K562 (cell line): ENCODE measurements at regions not wholly inside any gene's neighbourhood (a gene's known extent, or its start where the extent isn't known, plus 50 kb on each side); places are given as distances from the start of the nearest gene placed in this dataset.

Source experiments
- ATF3 ChIP-seq, 2 experiments: fragments of 450-650 bp in 1 of 2; sonication (generic) in 1 of 2; formaldehyde crosslinking in 1 of 2; IDR thresholded peaks in 1 of 2; conservative IDR thresholded peaks in 1 of 2; 2 replicates each; pipeline versions ENCODE4 v1.6.1 to v1.8.1; 2016 to 2023; ENCODE audit warnings: mild to moderate bottlenecking in 2 of 2, moderate library complexity in 2 of 2, inconsistent platforms in 1 of 2, missing genetic modification reagents in 1 of 2
- CCNT2 ChIP-seq: IDR thresholded peaks from 2 replicates; pipeline ENCODE4 v1.6.1; 2011; ENCODE audit warnings: borderline replicate concordance, low read depth, mild to moderate bottlenecking, moderate library complexity, mixed read lengths, low read length; ENCODE audit not compliant: insufficient read length; ENCODE audit errors: extremely low read depth
- CTCF ChIP-seq, 3 experiments: IDR thresholded peaks in 2 of 3; conservative IDR thresholded peaks in 1 of 3; 2 replicates each; pipeline ENCODE4 v1.5.1; 2011 to 2012; ENCODE audit warnings: low read length in 3 of 3, mild to moderate bottlenecking in 3 of 3, control low read depth in 2 of 3, improper control_type of control experiment in 1 of 3, inconsistent platforms in 1 of 3, low read depth in 1 of 3, mixed read lengths in 1 of 3, moderate library complexity in 1 of 3; ENCODE audit not compliant: insufficient read depth in 2 of 3
- POLR2AphosphoS5 ChIP-seq: IDR thresholded peaks from 2 replicates; pipeline ENCODE4 v1.6.1; 2011; ENCODE audit warnings: mild to moderate bottlenecking, low read depth, low read length, moderate library complexity; ENCODE audit not compliant: control insufficient read depth, insufficient read depth
- RERE ChIP-seq: sonication (generic); formaldehyde crosslinking; IDR thresholded peaks from 2 replicates; pipeline ENCODE4 v1.8.0; 2023; ENCODE audit warnings: missing genetic modification reagents, mild to moderate bottlenecking, borderline replicate concordance
- TAF15 ChIP-seq: fragments of 200-400 bp; formaldehyde crosslinking; IDR thresholded peaks from 2 replicates; pipeline ENCODE4 v1.6.1; 2017; ENCODE audit warnings: mild to moderate bottlenecking, low read depth, low read length, moderate library complexity
- ZMIZ1 ChIP-seq, 2 experiments: fragments of 150-350 bp in 1 of 2; IDR thresholded peaks; 2 replicates each; pipeline ENCODE4 v1.6.1; 2012 to 2016; ENCODE audit warnings: low read depth in 2 of 2, low read length in 2 of 2, mild to moderate bottlenecking in 1 of 2, moderate library complexity in 1 of 2
- ZNF232 ChIP-seq: sonication (generic); formaldehyde crosslinking; IDR thresholded peaks from 2 replicates; pipeline ENCODE4 v1.8.0; 2022; ENCODE audit warnings: mild to moderate bottlenecking, missing genetic modification reagents
- ZNF398 ChIP-seq: fragments of 250-450 bp; sonication (Bioruptor Pico); IDR thresholded peaks from 2 replicates; pipeline ENCODE4 v1.8.0; 2021; ENCODE audit warnings: moderate library complexity, mild to moderate bottlenecking, inconsistent platforms

GRCh38 chr2:54042897-54043620, 72.3 kb upstream of the PSME4 start:
- no peak for TF ChIP-seq CCNT2
- no peak for TF ChIP-seq ZNF232
- TF ChIP-seq TAF15, result no peak
- TF ChIP-seq ZNF398, result no peak
- TF ChIP-seq ZMIZ1 (IDR thresholded peaks at IDR 0.05; ENCODE audit: low read depth in 2 of 2, low read length in 2 of 2), result no peak
- no peak for TF ChIP-seq CTCF (IDR thresholded peaks at IDR 0.05 in 2 of 3, conservative IDR thresholded peaks at IDR 0.05 in 1 of 3; ENCODE audit: insufficient read depth in 2 of 3, low read depth in 1 of 3, low read length in 3 of 3)
- no peak for TF ChIP-seq POLR2AphosphoS5
- TF ChIP-seq ATF3 (IDR thresholded peaks at IDR 0.05), result no peak
- TF ChIP-seq ATF3 (CRISPR knock-in tag; conservative IDR thresholded peaks at IDR 0.05), result no peak
- no peak for TF ChIP-seq RERE (CRISPR knock-in tag)
